PC-3 (cell line): ENCODE measurements at regions not wholly inside any gene's neighbourhood (a gene's known extent, or its start where the extent isn't known, plus 50 kb on each side); places are given as distances from the start of the nearest gene placed in this dataset.

Experiments used
- ATAC-seq: fragments of 200-7000 bp; cut with Tn5 transposase; 2 replicates; pipeline ENCODE4 v1.9.1; 2020; ENCODE audit warnings: mild to moderate bottlenecking, moderate library complexity
- BruUV-seq: library from RNA; stranded (reverse); fragments of 400-500 nt; replicated peaks from 2 replicates; lab custom pipeline; 2021; lab: Mats Ljungman, UMichigan
- CTCF ChIA-PET: fragments of 300-600 bp; sonication (Branson Sonifier 250); formaldehyde crosslinking; loops from one replicate; lab custom pipeline; 2022; ENCODE audit warnings: antibody characterized with exemption; lab: Charles Lee
- POLR2A ChIA-PET: fragments of 300-600 bp; sonication (Branson Sonifier 250); formaldehyde crosslinking; loops from one replicate; lab custom pipeline; 2022; ENCODE audit warnings: antibody characterized with exemption; ENCODE audit not compliant: unreplicated experiment; lab: Charles Lee
- DNase-seq: peaks from one replicate; pipeline ENCODE4 v3.0.0-alpha.2; 2015
- H2AFZ ChIP-seq: fragments of 300-600 bp; sonication (generic); 2 replicates; pipeline ENCODE4 v1.6.0; 2016; ENCODE audit warnings: antibody characterized with exemption, low read length
- H3F3A ChIP-seq: fragments of 300-600 bp; sonication (generic); one replicate; pipeline ENCODE4 v1.6.0; 2017; ENCODE audit warnings: antibody characterized with exemption, low read length, control low read depth, mild to moderate bottlenecking; ENCODE audit not compliant: unreplicated experiment
- H3K27ac ChIP-seq: fragments of 300-600 bp; sonication (generic); 2 replicates; pipeline ENCODE4 v1.5.1; 2016; ENCODE audit warnings: mild to moderate bottlenecking, low read length
- H3K27me3 ChIP-seq: fragments of 300-600 bp; sonication (generic); 2 replicates; pipeline ENCODE4 v1.6.1; 2016; ENCODE audit warnings: low read length, mixed read lengths
- H3K36me3 ChIP-seq: fragments of 300-600 bp; sonication (generic); 2 replicates; pipeline ENCODE4 v1.6.1; 2016; ENCODE audit warnings: low read depth, mixed run types, low read length, mixed read lengths
- H3K4me1 ChIP-seq: fragments of 300-600 bp; sonication (generic); 2 replicates; pipeline ENCODE4 v1.5.1; 2016; ENCODE audit warnings: low read length; ENCODE audit not compliant: insufficient read depth
- H3K4me2 ChIP-seq: fragments of 300-600 bp; sonication (generic); 2 replicates; pipeline ENCODE4 v1.6.0; 2016; ENCODE audit warnings: low read length
- H3K4me3 ChIP-seq: fragments of 300-600 bp; sonication (generic); 2 replicates; pipeline ENCODE4 v1.5.1; 2016; ENCODE audit warnings: mild to moderate bottlenecking, low read length, mixed read lengths
- H3K79me2 ChIP-seq: fragments of 300-600 bp; sonication (generic); 2 replicates; pipeline ENCODE4 v1.6.1; 2017; ENCODE audit warnings: low read length, mixed read lengths
- H3K9ac ChIP-seq: fragments of 300-600 bp; sonication (generic); 2 replicates; pipeline ENCODE4 v1.6.0; 2016; ENCODE audit warnings: mild to moderate bottlenecking, low read length
- H3K9me2 ChIP-seq: fragments of 300-600 bp; sonication (generic); replicated peaks from 2 replicates; pipeline ENCODE4 v1.6.1; 2016; ENCODE audit warnings: mixed run types, low read length, mixed read lengths
- H3K9me3 ChIP-seq: fragments of 300-600 bp; sonication (generic); 2 replicates; pipeline ENCODE4 v1.6.1; 2016; ENCODE audit warnings: low read length, mixed read lengths
- H4K20me1 ChIP-seq: fragments of 300-600 bp; sonication (generic); 2 replicates; pipeline ENCODE4 v1.6.1; 2016; ENCODE audit warnings: low read length, mixed read lengths
- EZH2 ChIP-seq: fragments of 300-600 bp; sonication (generic); IDR thresholded peaks from one replicate; pipeline ENCODE4 v1.6.1; 2017; ENCODE audit warnings: antibody characterized with exemption, mild to moderate bottlenecking, low read length; ENCODE audit not compliant: unreplicated experiment
- EZH2phosphoT487 ChIP-seq: fragments of 300-600 bp; sonication (generic); IDR thresholded peaks from 2 replicates; pipeline ENCODE4 v1.6.1; 2018; ENCODE audit warnings: mild to moderate bottlenecking, antibody characterized with exemption, low read length, borderline replicate concordance
- intact Hi-C: fragments of 100-400 bp; cut with micrococcal nuclease; formaldehyde crosslinking; loops from 2 replicates; pipeline ENCODE4 v1.9.0; 2023
- TF ChIP-seq, protein P1 (sequence below): fragments of 300-600 bp; sonication (generic); conservative IDR thresholded peaks from 2 replicates; pipeline ENCODE4 v1.5.1; 2017; ENCODE audit warnings: antibody characterized with exemption, low read depth, mild to moderate bottlenecking, low read length

DNA sequence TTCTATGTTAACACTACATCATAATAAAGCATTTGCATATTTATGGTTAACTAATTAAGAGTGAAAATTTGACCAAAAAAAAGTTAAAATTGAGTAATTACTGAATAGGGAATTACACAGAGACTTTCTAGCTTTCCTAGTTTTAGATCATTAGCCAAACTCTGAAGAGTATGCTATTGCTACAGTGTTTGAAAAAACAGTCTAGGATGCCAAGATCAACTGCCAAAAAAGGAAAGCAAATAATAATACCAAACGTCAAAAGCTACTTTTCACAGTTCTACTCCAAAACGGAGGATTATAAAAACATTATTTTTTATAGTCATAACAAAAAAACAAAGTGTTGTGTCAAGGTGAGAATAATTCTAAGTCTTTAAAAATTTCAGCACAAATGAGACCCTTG is 359.8 kb upstream of the CTSO start:
- H3K4me2 ChIP-seq, result no peak overlapping the region
- ATAC-seq (no peak), DNase-seq (no peak)
- no peak overlapping the region for H3K4me3 ChIP-seq
- H3K4me1 ChIP-seq, result peaks cover 10% of the 10 kb centered on the region
- H3K36me3 ChIP-seq, result no peaks in the 10 kb centered on the region; the same call in 1 of the 2 replicates
- ChIA-PET POLR2A (no interaction called here), CTCF (no interaction called here)
- H3K27ac ChIP-seq, result no peak overlapping the region
- H3K9me2 ChIP-seq, result no peaks in the 10 kb centered on the region
- no peaks in the 10 kb centered on the region for H3K79me2 ChIP-seq
- no peaks in the 10 kb centered on the region for H3K9me3 ChIP-seq
- intact Hi-C loops, result no loop called here
- no peaks in the 10 kb centered on the region for H3K27me3 ChIP-seq
- no peak overlapping the region for H2AFZ ChIP-seq
- BruUV-seq, result no TSS peak
- H3F3A ChIP-seq, result no peaks in the 10 kb centered on the region
- no peaks in the 10 kb centered on the region for H4K20me1 ChIP-seq
- TF ChIP-seq EZH2 (no peak), EZH2phosphoT487 (no peak)
- TF ChIP-seq, protein P1, sequence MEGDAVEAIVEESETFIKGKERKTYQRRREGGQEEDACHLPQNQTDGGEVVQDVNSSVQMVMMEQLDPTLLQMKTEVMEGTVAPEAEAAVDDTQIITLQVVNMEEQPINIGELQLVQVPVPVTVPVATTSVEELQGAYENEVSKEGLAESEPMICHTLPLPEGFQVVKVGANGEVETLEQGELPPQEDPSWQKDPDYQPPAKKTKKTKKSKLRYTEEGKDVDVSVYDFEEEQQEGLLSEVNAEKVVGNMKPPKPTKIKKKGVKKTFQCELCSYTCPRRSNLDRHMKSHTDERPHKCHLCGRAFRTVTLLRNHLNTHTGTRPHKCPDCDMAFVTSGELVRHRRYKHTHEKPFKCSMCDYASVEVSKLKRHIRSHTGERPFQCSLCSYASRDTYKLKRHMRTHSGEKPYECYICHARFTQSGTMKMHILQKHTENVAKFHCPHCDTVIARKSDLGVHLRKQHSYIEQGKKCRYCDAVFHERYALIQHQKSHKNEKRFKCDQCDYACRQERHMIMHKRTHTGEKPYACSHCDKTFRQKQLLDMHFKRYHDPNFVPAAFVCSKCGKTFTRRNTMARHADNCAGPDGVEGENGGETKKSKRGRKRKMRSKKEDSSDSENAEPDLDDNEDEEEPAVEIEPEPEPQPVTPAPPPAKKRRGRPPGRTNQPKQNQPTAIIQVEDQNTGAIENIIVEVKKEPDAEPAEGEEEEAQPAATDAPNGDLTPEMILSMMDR, result no peak
- H3K9ac ChIP-seq, result no peak overlapping the region

DNA sequence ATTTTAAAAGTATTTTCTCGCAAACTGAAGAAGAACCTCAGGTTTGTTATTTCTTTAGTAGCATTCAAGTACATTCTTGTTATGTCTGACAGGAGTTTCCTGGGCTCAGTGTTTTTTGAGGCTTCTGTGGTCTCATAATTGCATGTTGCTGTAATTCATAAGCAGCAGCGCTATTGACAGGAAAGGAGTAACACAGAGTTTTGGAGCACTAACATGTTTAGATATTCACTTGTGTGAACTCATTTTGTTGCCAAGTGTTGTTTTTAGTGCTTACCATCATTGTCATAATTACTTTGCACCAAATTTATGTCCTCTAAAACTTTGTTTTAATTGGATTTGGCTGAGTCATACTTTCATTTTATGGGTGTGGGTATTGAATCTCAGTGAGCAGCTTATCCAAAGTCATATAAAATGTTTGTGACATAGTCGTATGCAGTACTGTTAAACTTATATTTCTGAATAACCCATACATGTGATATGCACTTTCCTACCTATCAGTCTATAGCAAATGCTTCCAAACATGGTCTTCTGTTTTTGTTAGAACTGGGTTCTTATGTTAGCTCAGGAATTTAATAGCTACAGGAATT is 358.7 kb upstream of the CTSO start:
- ChIA-PET CTCF (no interaction called here), POLR2A (no interaction called here)
- Histone ChIP-seq H3K36me3 (no peaks in the 10 kb centered on the region), H3K9ac (no peak overlapping the region), H4K20me1 (no peaks in the 10 kb centered on the region), H3K4me2 (peak overlapping the region; percentile 72), H3K4me3 (peak overlapping the region; percentile 14; the same call in 1 of the 2 replicates), H3K4me1 (peaks cover 10% of the 10 kb centered on the region), H3K79me2 (no peaks in the 10 kb centered on the region), H3K9me3 (no peaks in the 10 kb centered on the region), H2AFZ (peak overlapping the region; percentile 23), H3K27ac (no peak overlapping the region), H3F3A (no peaks in the 10 kb centered on the region), H3K27me3 (no peaks in the 10 kb centered on the region), H3K9me2 (no peaks in the 10 kb centered on the region)
- peak; percentile 60 for ATAC-seq
- DNase-seq, result no peak
- no TSS peak for BruUV-seq
- TF ChIP-seq, protein P1, result no peak
- TF ChIP-seq EZH2 (no peak), EZH2phosphoT487 (no peak)
- intact Hi-C loops, result no loop called here

DNA sequence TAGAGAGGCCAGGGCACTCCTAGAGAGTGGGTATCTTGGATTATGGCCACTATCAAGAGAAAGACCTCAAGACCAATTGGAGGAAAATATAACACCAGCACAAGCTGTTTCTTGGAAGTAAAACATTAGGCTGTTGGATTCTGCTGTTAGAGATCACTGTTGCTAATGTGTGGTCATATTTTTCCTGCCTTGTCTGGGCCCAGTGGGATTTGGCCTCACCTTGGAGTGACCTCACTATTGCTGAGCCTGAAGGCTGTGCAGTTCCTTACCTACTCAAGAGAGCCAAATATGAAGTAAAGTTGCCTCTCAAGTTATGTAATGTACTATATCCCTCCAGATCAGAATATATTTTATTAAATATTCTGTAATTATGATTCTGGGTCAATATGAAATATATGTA is 355.4 kb upstream of the CTSO start:
- CTCF ChIA-PET, result no interaction called here
- no peaks in the 10 kb centered on the region for H4K20me1 ChIP-seq
- H3K79me2 ChIP-seq, result no peaks in the 10 kb centered on the region
- H3K9me2 ChIP-seq, result no peaks in the 10 kb centered on the region
- no peak overlapping the region for H3K4me2 ChIP-seq
- no peaks in the 10 kb centered on the region for H3K9me3 ChIP-seq
- H3K36me3 ChIP-seq, result no peaks in the 10 kb centered on the region
- ATAC-seq, result no peak
- TF ChIP-seq EZH2 (no peak), EZH2phosphoT487 (no peak)
- TF ChIP-seq, protein P1, result no peak
- no peak overlapping the region for H3K27ac ChIP-seq
- POLR2A ChIA-PET, result no interaction called here
- no peaks in the 10 kb centered on the region for H3K27me3 ChIP-seq
- intact Hi-C loops, result no loop called here
- no peak overlapping the region for H3K4me3 ChIP-seq
- H3K4me1 ChIP-seq, result peaks cover 10% of the 10 kb centered on the region
- DNase-seq, result no peak
- no TSS peak for BruUV-seq
- no peak overlapping the region for H3K9ac ChIP-seq
- H3F3A ChIP-seq, result no peaks in the 10 kb centered on the region
- H2AFZ ChIP-seq, result no peak overlapping the region
